Activated CD4-positive, alpha-beta T cell treated with anti-CD3 and anti-CD28 coated beads, Interleukin-2, amount 50 U/mL, for 1 hour (primary cell): ENCODE measurements at regions not wholly inside any gene's neighbourhood (a gene's known extent, or its start where the extent isn't known, plus 50 kb on each side); places are given as distances from the start of the nearest gene placed in this dataset.

Source experiments
- DNase-seq: peaks from one replicate; pipeline ENCODE4 v3.0.0-alpha.2; 2020

GRCh38 chr15:98565566-98565965 is 82.8 kb upstream of the IGF1R start:
- no peak for DNase-seq

- DNase-seq, result no peak
These were observed 80.4 kb upstream of the IGF1R start for GRCh38 chr15:98567951-98568350.

DNA sequence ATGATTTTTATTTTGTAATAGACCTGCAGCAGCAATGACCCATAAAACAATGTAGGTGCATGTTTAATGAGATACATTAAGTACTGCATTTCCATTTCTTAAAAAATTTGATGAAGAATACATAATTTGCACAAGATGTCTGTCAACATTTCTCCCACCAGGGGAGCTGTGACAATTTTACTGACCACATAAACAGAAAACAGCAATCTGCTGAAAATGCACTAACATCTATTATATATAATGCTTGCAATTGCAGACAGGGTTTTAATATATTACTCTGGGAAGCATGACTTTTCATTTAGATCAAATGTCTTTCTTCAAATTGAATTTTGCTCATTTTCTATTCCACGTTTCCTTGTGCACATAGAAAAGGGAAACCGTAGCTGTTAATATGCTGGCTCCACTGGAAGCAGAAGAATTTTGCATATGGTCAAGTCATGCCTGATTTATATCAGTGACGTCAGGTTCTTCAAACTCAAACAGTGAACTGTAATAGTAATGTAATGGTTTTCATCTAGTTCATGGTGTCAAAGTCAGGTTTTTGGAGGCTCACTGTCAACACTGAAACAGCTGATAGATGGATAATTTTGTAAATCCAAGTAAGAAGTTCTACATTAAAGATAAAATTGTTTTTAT is 79.8 kb upstream of the IGF1R start:
- DNase-seq, result no peak

DNA sequence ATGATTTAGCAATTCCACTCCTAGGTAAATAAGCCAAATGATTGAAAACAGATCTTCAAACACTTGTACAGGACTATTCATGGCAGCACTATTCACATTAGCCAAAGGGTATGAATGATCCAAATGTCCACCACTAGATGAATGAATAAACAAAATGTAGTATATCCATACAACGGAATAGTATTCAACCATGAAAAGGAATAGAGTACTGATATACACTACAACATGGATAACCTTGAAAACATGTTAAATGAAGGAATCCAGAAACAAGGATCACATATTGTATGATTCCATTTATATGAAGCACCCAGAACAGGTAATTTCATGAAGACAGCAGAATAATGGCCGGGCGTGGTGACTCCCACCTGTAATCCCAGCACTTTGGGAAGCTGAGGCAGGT is 78.2 kb upstream of the IGF1R start:
- DNase-seq, result no peak

DNA sequence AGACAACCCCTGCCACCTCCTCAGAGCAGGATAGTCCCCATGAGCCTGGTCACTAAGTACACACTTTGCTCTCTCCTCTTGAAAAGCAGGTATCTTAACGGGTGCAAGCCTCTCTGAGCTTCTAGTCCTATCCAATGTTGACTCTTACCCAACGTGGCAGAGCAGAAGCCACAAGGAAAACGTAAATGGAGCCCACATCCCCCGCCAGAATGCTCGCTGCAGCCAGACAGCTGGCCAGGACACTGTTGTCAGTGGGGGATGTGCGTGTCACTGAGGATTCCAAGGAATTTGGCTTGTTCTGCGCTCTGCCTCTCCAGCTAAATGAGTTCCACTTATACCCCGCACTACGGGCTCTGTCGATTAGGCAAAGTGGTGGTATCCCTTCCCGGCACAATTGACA is 67.8 kb upstream of the IGF1R start:
- DNase-seq, result no peak

GRCh38 chr15:98581715-98582114 is 66.6 kb upstream of the IGF1R start:
- no peak for DNase-seq

DNA sequence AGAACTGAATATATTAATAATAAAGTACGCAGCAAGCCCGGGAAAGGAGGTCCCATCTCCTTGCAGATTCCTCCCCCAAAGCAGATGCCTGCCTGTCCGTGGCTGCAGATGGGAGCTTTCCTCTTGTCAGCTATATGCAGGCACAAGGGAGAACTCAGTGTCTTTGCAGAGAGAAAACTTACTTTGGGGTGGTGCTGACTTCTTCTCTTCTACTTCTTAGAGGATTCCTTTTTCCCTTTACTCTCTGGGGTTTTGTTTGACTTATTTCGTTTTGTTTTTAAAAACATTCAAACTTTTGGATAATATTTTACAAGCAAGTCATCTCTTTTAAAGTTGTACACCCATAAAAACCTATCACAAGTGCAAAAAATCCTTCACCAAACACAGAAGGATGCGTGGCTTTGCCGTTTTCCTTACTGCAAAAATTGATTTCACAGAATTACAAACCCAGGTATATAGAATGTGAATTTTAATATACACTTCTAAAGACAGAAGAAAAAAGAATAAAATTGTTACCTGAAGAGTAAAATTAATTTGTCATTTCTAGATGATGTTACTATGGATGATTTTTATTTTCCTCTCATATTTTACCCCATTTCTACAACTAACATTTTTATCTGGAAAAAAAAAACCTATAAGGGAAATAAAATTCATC is 65.3 kb upstream of the IGF1R start:
- no peak for DNase-seq

DNA sequence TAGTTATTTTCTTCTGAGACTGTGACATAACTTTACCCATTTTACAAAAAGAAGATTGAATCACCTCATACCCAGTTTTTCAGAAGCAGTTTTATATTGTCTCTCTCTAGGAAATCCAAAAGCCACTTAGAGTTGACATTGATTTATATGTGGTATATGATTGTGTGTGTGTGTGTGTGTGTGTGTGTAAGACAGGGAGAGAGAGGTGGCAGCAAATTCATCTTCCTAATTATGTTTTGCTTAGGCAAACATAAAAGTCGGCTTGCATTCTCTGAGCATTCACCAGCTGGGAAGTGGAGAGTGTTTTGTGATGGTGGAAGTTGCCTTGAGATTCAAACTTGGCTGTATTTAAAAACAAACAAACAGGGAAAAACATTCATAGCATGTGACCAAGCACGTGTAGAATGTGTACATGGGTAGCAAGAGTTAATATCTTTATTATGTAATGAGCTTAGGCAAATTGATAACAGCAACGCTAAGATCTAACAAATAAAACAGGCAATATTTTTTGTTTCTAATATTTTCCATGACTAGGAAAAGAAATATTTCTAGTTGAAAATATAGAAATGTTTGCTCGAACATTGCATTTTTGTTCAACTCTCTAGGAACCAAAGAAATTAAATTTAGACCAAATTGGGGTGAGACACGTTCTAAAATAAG is 64.4 kb upstream of the IGF1R start:
- no peak for DNase-seq

GRCh38 chr15:98586066-98586465 is 62.3 kb upstream of the IGF1R start:
- no peak for DNase-seq

- no peak for DNase-seq
These were observed 56.2 kb upstream of the IGF1R start for GRCh38 chr15:98592136-98592535.

GRCh38 chr15:98596131-98596530 is 52.2 kb upstream of the IGF1R start:
- DNase-seq, result no peak

GRCh38 chr15:98596885-98597392 is 51.4 kb upstream of the IGF1R start:
- DNase-seq, result no peak

- no peak for DNase-seq
These were observed 50.7 kb upstream of the IGF1R start for GRCh38 chr15:98597666-98598065.
